ENCODE measurements at regions not wholly inside any gene's neighbourhood (a gene's known extent, or its start where the extent isn't known, plus 50 kb on each side); places are given as distances from the start of the nearest gene placed in this dataset.

- intact Hi-C loops (cut with micrococcal nuclease): no loop called here
- no peaks in the 10 kb centered on the region for H3K79me2 ChIP-seq (ENCODE audit: insufficient read depth, low read length)
- H3K4me2 ChIP-seq (ENCODE audit: low read length): no peak overlapping the region
- DNase-seq (ENCODE audit: low read depth, low spot score): no peak
- ChIA-PET CTCF (no interaction called here), POLR2A (no interaction called here), RAD21 (ENCODE audit: low non-redundant PET in 1 of 2, low total read pairs in 2 of 2, uncharacterized antibody in 2 of 2, unreplicated experiment in 2 of 2) (no interaction called here)
- H2AFZ ChIP-seq (ENCODE audit: low read depth, low read length, poor library complexity, severe bottlenecking): no peak overlapping the region
- no peaks in the 10 kb centered on the region for H3K27me3 ChIP-seq (ENCODE audit: insufficient read depth, low read length)
- H3K27ac ChIP-seq (ENCODE audit: low read depth, low read length): no peak overlapping the region
- ATAC-seq: no peak
- BruUV-seq (replicated peaks): no TSS peak
- no peaks in the 10 kb centered on the region for H4K20me1 ChIP-seq (ENCODE audit: insufficient read depth)
- no peak overlapping the region for H3K4me3 ChIP-seq (replicated peaks in 1 of 2; ENCODE audit: low read depth in 1 of 2, low read length in 2 of 2)
- H3K4me1 ChIP-seq (ENCODE audit: control insufficient read depth in 1 of 2, insufficient read depth in 2 of 2, low read length in 2 of 2): no peaks in the 10 kb centered on the region
- TF ChIP-seq CEBPB (IDR thresholded peaks at IDR 0.05; ENCODE audit: low read depth): no peak
- TF ChIP-seq, protein P1, sequence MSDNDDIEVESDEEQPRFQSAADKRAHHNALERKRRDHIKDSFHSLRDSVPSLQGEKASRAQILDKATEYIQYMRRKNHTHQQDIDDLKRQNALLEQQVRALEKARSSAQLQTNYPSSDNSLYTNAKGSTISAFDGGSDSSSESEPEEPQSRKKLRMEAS (IDR thresholded peaks at IDR 0.05): no peak
- TF ChIP-seq ZNF274 (IDR thresholded peaks at IDR 0.05; ENCODE audit: low read depth, low read length): no peak
- TF ChIP-seq EZH2 (IDR thresholded peaks at IDR 0.05): no peak
- no peaks in the 10 kb centered on the region for H3K36me3 ChIP-seq (ENCODE audit: control insufficient read depth in 1 of 2, insufficient read depth in 2 of 2, low read length in 2 of 2)
- H3K9me3 ChIP-seq (ENCODE audit: control insufficient read depth in 1 of 2, insufficient read depth in 1 of 2, low read depth in 1 of 2, low read length in 2 of 2): no peaks in the 10 kb centered on the region; a peak in 1 of 4 replicates
- no peak overlapping the region for H3K9ac ChIP-seq (ENCODE audit: low read length)
- H3K9me2 ChIP-seq (ENCODE audit: insufficient read depth): no peaks in the 10 kb centered on the region
Observed at GRCh38 chr6:151186804-151187330, 52.9 kb upstream of the AKAP12 start.

Measured in HCT116 (cell line).